AG04450 (cell line): ENCODE measurements at regions not wholly inside any gene's neighbourhood (a gene's known extent, or its start where the extent isn't known, plus 50 kb on each side); places are given as distances from the start of the nearest gene placed in this dataset.

Experiments used
- CTCF ChIA-PET: fragments of 300-600, 350-600 bp; formaldehyde crosslinking; extraction: SDS; loops from one replicate; lab custom pipeline; 2022; ENCODE audit warnings: antibody characterized with exemption, inconsistent platforms; lab: Charles Lee
- POLR2A ChIA-PET: fragments of 350-600 bp; formaldehyde crosslinking; extraction: SDS; loops from one replicate; lab custom pipeline; 2021; ENCODE audit warnings: antibody characterized with exemption, inconsistent platforms; lab: Yijun Ruan, JAX
- DNase-seq: peaks from one replicate; pipeline ENCODE4 v3.0.0-alpha.2; 2011; ENCODE audit warnings: low read depth, low spot score
- H3K27ac ChIP-seq: one replicate; pipeline ENCODE4 v1.5.1; 2012; ENCODE audit warnings: low read depth, low read length, control low read depth
- H3K27me3 ChIP-seq: one replicate; pipeline ENCODE4 v1.6.0; 2012; ENCODE audit warnings: low read length; ENCODE audit not compliant: control insufficient read depth, insufficient read depth
- H3K4me3 ChIP-seq: 2 replicates; pipeline ENCODE4 v1.5.1; 2011; ENCODE audit warnings: mild to moderate bottlenecking, low read depth, low read length, control low read depth
- H3K9me3 ChIP-seq: 2 replicates; pipeline ENCODE4 v1.5.1; 2012; ENCODE audit warnings: low read length; ENCODE audit not compliant: control insufficient read depth, insufficient read depth
- TF ChIP-seq, protein P1 (sequence below): IDR thresholded peaks from 2 replicates; pipeline ENCODE4 v1.5.1; 2011; ENCODE audit warnings: low read depth, low read length, control low read depth, inconsistent platforms

GRCh38 chr11:43577566-43578264 is 102.8 kb upstream of the HSD17B12 start:
- CTCF ChIA-PET: interaction anchor here (0.8 to 1.2 kb wide), 3 partner anchors 9 to 274 kb away, joined by 3 to 4 read pairs (median 3); no protein-coding TSS in a partner anchor
- H3K9me3 ChIP-seq: peaks cover 3% of the 10 kb centered on the region; the same call in 1 of the 2 replicates
- H3K27ac ChIP-seq: no peak overlapping the region
- TF ChIP-seq, protein P1, sequence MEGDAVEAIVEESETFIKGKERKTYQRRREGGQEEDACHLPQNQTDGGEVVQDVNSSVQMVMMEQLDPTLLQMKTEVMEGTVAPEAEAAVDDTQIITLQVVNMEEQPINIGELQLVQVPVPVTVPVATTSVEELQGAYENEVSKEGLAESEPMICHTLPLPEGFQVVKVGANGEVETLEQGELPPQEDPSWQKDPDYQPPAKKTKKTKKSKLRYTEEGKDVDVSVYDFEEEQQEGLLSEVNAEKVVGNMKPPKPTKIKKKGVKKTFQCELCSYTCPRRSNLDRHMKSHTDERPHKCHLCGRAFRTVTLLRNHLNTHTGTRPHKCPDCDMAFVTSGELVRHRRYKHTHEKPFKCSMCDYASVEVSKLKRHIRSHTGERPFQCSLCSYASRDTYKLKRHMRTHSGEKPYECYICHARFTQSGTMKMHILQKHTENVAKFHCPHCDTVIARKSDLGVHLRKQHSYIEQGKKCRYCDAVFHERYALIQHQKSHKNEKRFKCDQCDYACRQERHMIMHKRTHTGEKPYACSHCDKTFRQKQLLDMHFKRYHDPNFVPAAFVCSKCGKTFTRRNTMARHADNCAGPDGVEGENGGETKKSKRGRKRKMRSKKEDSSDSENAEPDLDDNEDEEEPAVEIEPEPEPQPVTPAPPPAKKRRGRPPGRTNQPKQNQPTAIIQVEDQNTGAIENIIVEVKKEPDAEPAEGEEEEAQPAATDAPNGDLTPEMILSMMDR: no peak
- peaks cover 87% of the 10 kb centered on the region for H3K27me3 ChIP-seq
- POLR2A ChIA-PET: no interaction called here
- no peak for DNase-seq
- no peak overlapping the region for H3K4me3 ChIP-seq

GRCh38 chr11:43578346-43579170 is 102.0 kb upstream of the HSD17B12 start:
- no peak overlapping the region for H3K27ac ChIP-seq
- H3K4me3 ChIP-seq: peak overlapping the region; percentile 56
- TF ChIP-seq, protein P1: no peak
- ChIA-PET POLR2A (no interaction called here), CTCF (interaction anchor here (0.7 to 1.2 kb wide), 4 partner anchors 10 to 273 kb away, joined by 3 to 9 read pairs (median 4); no protein-coding TSS in a partner anchor)
- H3K9me3 ChIP-seq: peaks cover 3% of the 10 kb centered on the region; the same call in 1 of the 2 replicates
- no peak for DNase-seq
- H3K27me3 ChIP-seq: peaks cover 89% of the 10 kb centered on the region

DNA sequence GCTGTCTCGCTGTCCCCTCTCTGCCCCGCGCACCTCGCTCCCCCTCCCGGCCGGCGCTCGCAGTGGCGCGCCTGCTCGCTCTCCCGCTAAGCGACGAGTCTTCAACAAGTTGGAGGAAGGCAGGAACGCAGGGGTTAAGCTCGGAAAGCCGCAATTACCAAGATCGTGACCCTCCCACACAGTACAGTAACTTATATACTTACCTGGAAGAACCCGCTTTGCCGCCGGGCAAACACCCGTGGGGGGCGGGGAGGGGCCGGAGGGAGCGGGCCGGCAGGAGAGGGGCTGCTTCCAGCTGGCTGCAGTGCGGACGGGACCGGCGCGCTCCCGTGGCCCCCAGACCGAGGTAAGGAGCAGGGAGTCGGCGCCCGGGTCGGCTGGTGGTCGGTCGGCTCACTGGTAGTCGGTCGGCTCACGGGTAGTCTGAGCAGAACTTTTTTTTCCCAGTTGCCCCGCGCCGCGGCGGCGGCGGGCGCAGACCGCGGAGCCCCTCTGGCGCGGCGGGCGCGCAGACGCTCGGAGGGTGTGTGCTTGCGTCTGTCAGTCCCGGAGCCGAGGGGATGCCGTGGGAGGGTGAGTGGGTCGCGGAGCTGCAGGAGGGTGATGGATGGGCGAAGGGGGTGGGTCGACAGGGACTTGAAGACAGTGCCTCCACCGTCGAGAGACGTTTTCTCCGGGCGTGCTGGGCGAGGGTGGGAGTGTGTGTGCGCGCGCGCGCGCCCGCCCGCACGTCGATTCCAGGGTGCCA is 101.2 kb upstream of the HSD17B12 start:
- Histone ChIP-seq H3K9me3 (peaks cover 3% of the 10 kb centered on the region; the same call in 1 of the 2 replicates), H3K27ac (no peak overlapping the region), H3K4me3 (peak overlapping the region; percentile 56), H3K27me3 (peaks cover 90% of the 10 kb centered on the region)
- no peak for DNase-seq
- POLR2A ChIA-PET: no interaction called here
- TF ChIP-seq, protein P1: peak; percentile 41
- CTCF ChIA-PET: interaction anchor here (0.6 to 0.7 kb wide), 5 partner anchors 9 to 300 kb away, joined by 3 to 9 read pairs (median 6); no protein-coding TSS in a partner anchor

DNA sequence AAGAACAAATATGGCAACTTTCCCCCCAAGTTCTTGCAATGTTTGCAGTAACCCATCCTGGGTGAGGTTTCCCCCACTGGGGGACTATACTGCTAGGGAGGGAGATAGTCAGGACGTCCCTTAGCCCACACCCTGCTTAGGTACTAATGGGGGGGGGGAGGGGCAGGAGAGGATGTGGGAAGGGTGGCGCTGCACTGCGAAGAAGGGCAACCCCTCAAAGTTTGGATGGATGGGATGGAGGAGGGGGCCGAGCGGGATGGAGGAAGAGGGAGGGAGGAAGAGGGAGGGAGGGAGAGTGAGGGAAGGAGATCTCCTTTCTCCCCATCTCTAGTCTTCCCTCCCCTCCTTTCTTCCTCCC is 100.6 kb upstream of the HSD17B12 start:
- POLR2A ChIA-PET: no interaction called here
- CTCF ChIA-PET: interaction anchor here (0.6 kb wide), 1 partner anchor 11 kb away, joined by 3 read pairs; no protein-coding TSS in a partner anchor
- Histone ChIP-seq H3K27ac (no peak overlapping the region), H3K9me3 (peaks cover 3% of the 10 kb centered on the region; the same call in 1 of the 2 replicates), H3K27me3 (peaks cover 85% of the 10 kb centered on the region), H3K4me3 (peak overlapping the region; percentile 56)
- DNase-seq: no peak
- TF ChIP-seq, protein P1: no peak
